ENCODE measurements at regions not wholly inside any gene's neighbourhood (a gene's known extent, or its start where the extent isn't known, plus 50 kb on each side); places are given as distances from the start of the nearest gene placed in this dataset.

GRCh38 chr11:95575517-95575916, 214.1 kb downstream of the FAM76B start:
- WGBS, 2 donors = 44 to 75% methylated on average over 2 of the region's 2 CpGs
- TF ChIP-seq POLR2A (IDR thresholded peaks at IDR 0.05) = no peak
- TF ChIP-seq, protein P1, sequence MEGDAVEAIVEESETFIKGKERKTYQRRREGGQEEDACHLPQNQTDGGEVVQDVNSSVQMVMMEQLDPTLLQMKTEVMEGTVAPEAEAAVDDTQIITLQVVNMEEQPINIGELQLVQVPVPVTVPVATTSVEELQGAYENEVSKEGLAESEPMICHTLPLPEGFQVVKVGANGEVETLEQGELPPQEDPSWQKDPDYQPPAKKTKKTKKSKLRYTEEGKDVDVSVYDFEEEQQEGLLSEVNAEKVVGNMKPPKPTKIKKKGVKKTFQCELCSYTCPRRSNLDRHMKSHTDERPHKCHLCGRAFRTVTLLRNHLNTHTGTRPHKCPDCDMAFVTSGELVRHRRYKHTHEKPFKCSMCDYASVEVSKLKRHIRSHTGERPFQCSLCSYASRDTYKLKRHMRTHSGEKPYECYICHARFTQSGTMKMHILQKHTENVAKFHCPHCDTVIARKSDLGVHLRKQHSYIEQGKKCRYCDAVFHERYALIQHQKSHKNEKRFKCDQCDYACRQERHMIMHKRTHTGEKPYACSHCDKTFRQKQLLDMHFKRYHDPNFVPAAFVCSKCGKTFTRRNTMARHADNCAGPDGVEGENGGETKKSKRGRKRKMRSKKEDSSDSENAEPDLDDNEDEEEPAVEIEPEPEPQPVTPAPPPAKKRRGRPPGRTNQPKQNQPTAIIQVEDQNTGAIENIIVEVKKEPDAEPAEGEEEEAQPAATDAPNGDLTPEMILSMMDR (IDR thresholded peaks at IDR 0.05) = no peak
- no peak for DNase-seq (ENCODE audit: low spot score in 2 of 2)
- intact Hi-C loops (cut with DNase I; ENCODE audit: low total_unique reads) = loop anchor here (5.0 kb wide), 1 partner anchor 182 kb away; no protein-coding TSS in a partner anchor
- H3K4me3 ChIP-seq (ENCODE audit: low read depth, poor library complexity, severe bottlenecking) = no peak overlapping the region

DNA sequence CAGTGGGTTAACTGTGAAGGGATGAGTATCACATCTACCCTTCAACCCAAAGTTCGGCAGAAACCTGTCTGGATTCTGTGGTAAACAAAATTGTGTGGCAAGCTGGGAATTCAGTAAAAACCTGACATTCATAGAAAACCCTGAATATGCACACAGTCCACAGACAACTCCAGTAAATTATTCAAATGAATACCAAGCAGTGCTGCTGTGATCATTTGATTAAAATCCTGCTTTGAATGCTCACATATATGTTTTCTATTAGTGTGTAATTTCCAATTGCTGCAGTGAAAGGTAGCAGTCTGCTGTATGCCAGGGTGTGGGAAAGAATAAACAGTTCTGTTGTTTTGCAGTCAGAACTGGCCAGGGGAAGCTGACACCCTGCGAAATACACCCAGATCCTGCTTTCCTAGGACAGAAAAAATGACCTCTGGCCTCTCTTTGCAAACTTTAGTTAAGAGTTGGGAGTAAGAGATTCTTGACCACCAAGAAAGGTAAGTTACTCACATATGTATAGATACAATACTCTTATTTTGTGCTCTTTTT, 217.8 kb downstream of the FAM76B start:
- intact Hi-C loops (cut with DNase I; ENCODE audit: low total_unique reads) = no loop called here
- no peak for DNase-seq (ENCODE audit: low spot score in 2 of 2)
- 89 to 92% methylated on average over 2 of the region's 2 CpGs for WGBS, 2 donors
- H3K4me3 ChIP-seq (ENCODE audit: low read depth, poor library complexity, severe bottlenecking) = no peak overlapping the region
- no peak for TF ChIP-seq POLR2A (IDR thresholded peaks at IDR 0.05)
- TF ChIP-seq, protein P1 (IDR thresholded peaks at IDR 0.05) = no peak

- no peak overlapping the region for H3K4me3 ChIP-seq (ENCODE audit: low read depth, poor library complexity, severe bottlenecking)
- 88 to 93% methylated on average over 2 of the region's 2 CpGs for WGBS, 2 donors
- DNase-seq (ENCODE audit: low spot score in 2 of 2) = no peak
- TF ChIP-seq, protein P1 (IDR thresholded peaks at IDR 0.05) = no peak
- TF ChIP-seq POLR2A (IDR thresholded peaks at IDR 0.05) = no peak
- intact Hi-C loops (cut with DNase I; ENCODE audit: low total_unique reads) = no loop called here
Measured at GRCh38 chr11:95570845-95571244, 218.7 kb downstream of the FAM76B start.

- 93 to 98% methylated on average over 2 of the region's 2 CpGs for WGBS, 2 donors
- DNase-seq (ENCODE audit: low spot score in 2 of 2) = no peak
- intact Hi-C loops (cut with DNase I; ENCODE audit: low total_unique reads) = no loop called here
- H3K4me3 ChIP-seq (ENCODE audit: low read depth, poor library complexity, severe bottlenecking) = no peak overlapping the region
- TF ChIP-seq, protein P1 (IDR thresholded peaks at IDR 0.05) = no peak
- TF ChIP-seq POLR2A (IDR thresholded peaks at IDR 0.05) = no peak
Measured at GRCh38 chr11:95569207-95569606, 220.4 kb downstream of the FAM76B start.

DNA sequence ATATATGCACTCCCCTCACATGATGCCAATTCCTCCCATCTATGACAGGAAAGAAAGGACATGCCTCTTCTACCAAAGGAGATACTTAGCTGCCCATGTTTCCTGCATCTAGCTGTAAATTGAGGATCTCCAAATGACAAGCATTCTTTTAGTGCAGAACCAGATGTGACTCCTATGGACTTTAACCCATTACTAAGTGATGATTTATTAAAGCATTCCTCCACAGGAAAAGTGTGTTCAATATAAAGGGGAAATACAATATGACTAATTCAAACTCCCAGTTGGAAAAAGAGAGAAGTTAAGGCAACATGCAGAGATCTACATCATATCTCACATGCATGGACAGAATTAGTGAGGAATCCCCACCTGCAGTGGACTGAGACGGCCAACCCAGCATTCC, 221.3 kb downstream of the FAM76B start:
- H3K4me3 ChIP-seq (ENCODE audit: low read depth, poor library complexity, severe bottlenecking) = no peak overlapping the region
- intact Hi-C loops (cut with DNase I; ENCODE audit: low total_unique reads) = no loop called here
- no peak for DNase-seq (ENCODE audit: low spot score in 2 of 2)
- 96 to 100% methylated on average over 1 of the region's 1 CpG for WGBS, 2 donors
- no peak for TF ChIP-seq POLR2A (IDR thresholded peaks at IDR 0.05)
- TF ChIP-seq, protein P1 (IDR thresholded peaks at IDR 0.05) = no peak

DNA sequence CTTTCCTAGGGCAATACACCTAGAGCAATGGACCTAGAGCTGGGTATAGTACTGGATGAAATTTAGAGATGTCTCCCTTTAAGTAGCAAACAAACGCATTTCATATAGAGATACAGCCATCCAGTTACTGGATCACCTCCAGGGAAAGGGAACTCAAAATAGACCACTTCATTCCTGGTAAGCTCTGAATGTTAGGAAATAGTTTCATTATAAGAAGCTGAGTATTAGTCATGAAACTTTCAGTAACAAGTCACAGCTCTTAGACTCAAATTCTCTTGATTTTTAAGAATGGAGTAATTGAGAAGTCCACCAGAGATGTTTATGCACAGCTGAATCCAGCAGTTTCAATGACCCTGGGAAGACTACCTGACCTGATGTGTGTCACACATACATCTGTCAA, 221.9 kb downstream of the FAM76B start:
- 77 to 93% methylated on average over 1 of the region's 1 CpG for WGBS, 2 donors
- intact Hi-C loops (cut with DNase I; ENCODE audit: low total_unique reads) = no loop called here

More for the DNA sequence above, 221.9 kb downstream of the FAM76B start:
- no peak for TF ChIP-seq POLR2A (IDR thresholded peaks at IDR 0.05)
- TF ChIP-seq, protein P1 (IDR thresholded peaks at IDR 0.05) = no peak
- DNase-seq (ENCODE audit: low spot score in 2 of 2) = no peak
- H3K4me3 ChIP-seq (ENCODE audit: low read depth, poor library complexity, severe bottlenecking) = no peak overlapping the region

All from lower leg skin (tissue), 4 donors.